H9 (cell line): ENCODE measurements at regions not wholly inside any gene's neighbourhood (a gene's known extent, or its start where the extent isn't known, plus 50 kb on each side); places are given as distances from the start of the nearest gene placed in this dataset.

Source experiments
- DNase-seq: peaks from one replicate; pipeline ENCODE4 v3.0.0-alpha.2; 2017
- H2AFZ ChIP-seq: one replicate; pipeline ENCODE4 v1.6.1; 2013; ENCODE audit warnings: mild to moderate bottlenecking, low read length, control low read depth, moderate library complexity
- H2AK5ac ChIP-seq: 2 replicates; pipeline ENCODE4 v1.6.1; 2013; ENCODE audit warnings: low read length, control low read depth, mixed read lengths; ENCODE audit not compliant: insufficient read length
- H2BK120ac ChIP-seq: one replicate; pipeline ENCODE4 v1.6.1; 2013; ENCODE audit warnings: low read depth, mild to moderate bottlenecking, low read length, control low read depth, inconsistent platforms; ENCODE audit not compliant: poor library complexity, severe bottlenecking
- H2BK12ac ChIP-seq: 2 replicates; pipeline ENCODE4 v1.6.1; 2013; ENCODE audit warnings: low read length, control low read depth, mixed read lengths, low read depth; ENCODE audit not compliant: insufficient read length
- H2BK15ac ChIP-seq: 2 replicates; pipeline ENCODE4 v1.6.1; 2013; ENCODE audit warnings: low read depth, low read length, control low read depth
- H2BK20ac ChIP-seq: one replicate; pipeline ENCODE4 v1.6.1; 2013; ENCODE audit warnings: low read depth, mild to moderate bottlenecking, low read length, control low read depth, inconsistent platforms; ENCODE audit not compliant: poor library complexity, severe bottlenecking
- H2BK5ac ChIP-seq: 2 replicates; pipeline ENCODE4 v1.6.1; 2013; ENCODE audit warnings: low read length, control low read depth, mixed read lengths; ENCODE audit not compliant: insufficient read length
- H3K14ac ChIP-seq: 2 replicates; pipeline ENCODE4 v1.6.1; 2013; ENCODE audit warnings: low read length, control low read depth; ENCODE audit not compliant: insufficient read depth
- H3K18ac ChIP-seq: 2 replicates; pipeline ENCODE4 v1.6.1; 2013; ENCODE audit warnings: low read depth, mild to moderate bottlenecking, mixed read lengths, low read length, control low read depth; ENCODE audit not compliant: insufficient read length
- H3K23ac ChIP-seq: 2 replicates; pipeline ENCODE4 v1.6.1; 2013; ENCODE audit warnings: low read length, control low read depth, mixed read lengths, low read depth; ENCODE audit not compliant: insufficient read length
- H3K23me2 ChIP-seq: 2 replicates; pipeline ENCODE4 v1.6.1; 2013; ENCODE audit warnings: low read depth, mild to moderate bottlenecking, mixed read lengths, low read length, control low read depth; ENCODE audit not compliant: insufficient read length, poor library complexity, severe bottlenecking
- H3K27ac ChIP-seq: 2 replicates; pipeline ENCODE4 v1.5.1; 2013; ENCODE audit warnings: low read length, control low read depth, mixed read lengths, low read depth; ENCODE audit not compliant: insufficient read length
- H3K27me3 ChIP-seq: 2 replicates; pipeline ENCODE4 v1.6.1; 2013; ENCODE audit warnings: low read length, control low read depth, inconsistent platforms; ENCODE audit not compliant: insufficient read depth
- H3K4ac ChIP-seq: 2 replicates; pipeline ENCODE4 v1.6.1; 2013; ENCODE audit warnings: low read depth, mild to moderate bottlenecking, control low read depth, inconsistent platforms, low read length, moderate library complexity
- H3K4me1 ChIP-seq: 2 replicates; pipeline ENCODE4 v1.6.1; 2013; ENCODE audit warnings: low read length, control low read depth, inconsistent platforms; ENCODE audit not compliant: insufficient read depth
- H3K4me2 ChIP-seq: 2 replicates; pipeline ENCODE4 v1.6.1; 2013; ENCODE audit warnings: low read length, control low read depth, mixed read lengths; ENCODE audit not compliant: insufficient read length, insufficient read depth
- H3K56ac ChIP-seq: 2 replicates; pipeline ENCODE4 v1.6.1; 2013; ENCODE audit warnings: low read depth, mild to moderate bottlenecking, mixed read lengths, low read length, control low read depth; ENCODE audit not compliant: insufficient read length
- H3K79me1 ChIP-seq: 2 replicates; pipeline ENCODE4 v1.6.1; 2013; ENCODE audit warnings: low read depth, mild to moderate bottlenecking, moderate library complexity, low read length, control low read depth, inconsistent platforms; ENCODE audit not compliant: insufficient read depth, poor library complexity, severe bottlenecking
- H3K79me2 ChIP-seq: 2 replicates; pipeline ENCODE4 v1.6.1; 2013; ENCODE audit warnings: low read length, control low read depth, inconsistent platforms; ENCODE audit not compliant: insufficient read depth
- H3K9ac ChIP-seq: 2 replicates; pipeline ENCODE4 v1.6.1; 2013; ENCODE audit warnings: low read length, control low read depth, mixed read lengths; ENCODE audit not compliant: insufficient read length; ENCODE audit errors: extremely low read depth
- H3K9me3 ChIP-seq: one replicate; pipeline ENCODE4 v1.6.1; 2013; ENCODE audit warnings: low read depth, low read length, inconsistent platforms; ENCODE audit not compliant: control insufficient read depth
- H3T11ph ChIP-seq: one replicate; pipeline ENCODE4 v1.6.1; 2013; ENCODE audit warnings: mild to moderate bottlenecking, low read length, control low read depth, inconsistent platforms
- H4K20me1 ChIP-seq: one replicate; pipeline ENCODE4 v1.6.1; 2013; ENCODE audit not compliant: control insufficient read depth, insufficient read length, insufficient read depth
- H4K5ac ChIP-seq: 2 replicates; pipeline ENCODE4 v1.6.1; 2013; ENCODE audit warnings: low read depth, mild to moderate bottlenecking, mixed read lengths, low read length, control low read depth; ENCODE audit not compliant: insufficient read length
- H4K8ac ChIP-seq: replicated peaks from 2 replicates; pipeline ENCODE4 v1.6.1; 2013; ENCODE audit warnings: low read length, control low read depth, mixed read lengths, low read depth; ENCODE audit not compliant: insufficient read length
- H4K91ac ChIP-seq: 2 replicates; pipeline ENCODE4 v1.6.1; 2013; ENCODE audit warnings: low read depth, mild to moderate bottlenecking, moderate library complexity, mixed read lengths, low read length, control low read depth; ENCODE audit not compliant: insufficient read length
- H3K27ac Mint-ChIP-seq, 3 experiments: 2 replicates in 2 of 3; 3 replicates in 1 of 3; pipeline ENCODE4 v1.8.0; 2020 to 2021; ENCODE audit warnings: mixed read lengths in 3 of 3, mild to moderate bottlenecking in 1 of 3, moderate library complexity in 1 of 3
- H3K27me3 Mint-ChIP-seq: 2 replicates; pipeline ENCODE4 v1.8.0; 2021; ENCODE audit warnings: low read depth, mild to moderate bottlenecking, moderate library complexity, mixed read lengths
- H3K36me3 Mint-ChIP-seq, 3 experiments: 2 replicates in 2 of 3; 3 replicates in 1 of 3; pipeline ENCODE4 v1.8.0; 2020 to 2021; ENCODE audit warnings: low read depth in 3 of 3, mixed read lengths in 3 of 3; ENCODE audit not compliant: insufficient read depth in 1 of 3
- H3K4me1 Mint-ChIP-seq, 2 experiments: 2 replicates each; pipeline ENCODE4 v1.8.0; 2020; ENCODE audit warnings: mixed read lengths in 2 of 2
- H3K4me3 Mint-ChIP-seq, 2 experiments: 2 replicates in 1 of 2; 3 replicates in 1 of 2; pipeline ENCODE4 v1.8.0; 2020 to 2021; ENCODE audit warnings: mild to moderate bottlenecking in 2 of 2, mixed read lengths in 2 of 2, moderate library complexity in 1 of 2
- H3K9me3 Mint-ChIP-seq, 2 experiments: 2 replicates in 1 of 2; 3 replicates in 1 of 2; pipeline ENCODE4 v1.8.0; 2020; ENCODE audit warnings: mild to moderate bottlenecking in 2 of 2, mixed read lengths in 2 of 2, moderate library complexity in 1 of 2
- WGBS: extraction: QIAGEN DNeasy Blood & Tissue Kit; methylation state at CpG from one replicate; pipeline ENCODE4 v1.1.7; 2013; ENCODE audit warnings: missing lambda C conversion rate, low lambda C conversion rate, mixed read lengths; ENCODE audit not compliant: insufficient read length; ENCODE audit errors: extremely low coverage; 5-methylcytosine and 5-hydroxymethylcytosine counted together
- TF ChIP-seq, protein P1 (sequence below): fragments of 200-600 bp; sonication (generic); conservative IDR thresholded peaks from 3 replicates; pipeline ENCODE4 v1.8.0; 2021; ENCODE audit warnings: antibody characterized with exemption, mild to moderate bottlenecking

GRCh38 chr18:75916624-75916982 lies 489.1 kb upstream of the SMIM21 start:
- no peaks in the 10 kb centered on the region for H4K20me1 ChIP-seq
- no peak overlapping the region for H3K18ac ChIP-seq
- no peak overlapping the region for H2AK5ac ChIP-seq
- no peak overlapping the region for H2AFZ ChIP-seq
- no peak overlapping the region for H4K5ac ChIP-seq
- no peak for DNase-seq
- Mint-ChIP-seq H3K4me3 (peak overlapping the region; percentile 62 to 69; a peak in 3 of 5 replicates), H3K27me3 (peaks cover 22% of the 10 kb centered on the region), H3K27ac (no peak overlapping the region), H3K9me3 (no peaks in the 10 kb centered on the region), H3K36me3 (no peaks in the 10 kb centered on the region), H3K4me1 (peaks cover 0 to 10% of the 10 kb centered on the region in 2 experiments; a peak in 3 of 4 replicates)
- no peak overlapping the region for H2BK120ac ChIP-seq
- no peak overlapping the region for H2BK12ac ChIP-seq
- no CpG with 5 or more reads among the region's 18 CpGs for WGBS
- H3K4me2 ChIP-seq = peak overlapping the region; percentile 22
- no peak overlapping the region for H3K23ac ChIP-seq
- no peak overlapping the region for H4K8ac ChIP-seq
- H3K4me1 ChIP-seq = no peaks in the 10 kb centered on the region
- H3K9me3 ChIP-seq = no peaks in the 10 kb centered on the region
- no peaks in the 10 kb centered on the region for H3K79me1 ChIP-seq
- no peak overlapping the region for H4K91ac ChIP-seq
- no peak overlapping the region for H3K9ac ChIP-seq
- no peaks in the 10 kb centered on the region; the same call in 1 of the 2 replicates for H3K27me3 ChIP-seq
- TF ChIP-seq, protein P1, sequence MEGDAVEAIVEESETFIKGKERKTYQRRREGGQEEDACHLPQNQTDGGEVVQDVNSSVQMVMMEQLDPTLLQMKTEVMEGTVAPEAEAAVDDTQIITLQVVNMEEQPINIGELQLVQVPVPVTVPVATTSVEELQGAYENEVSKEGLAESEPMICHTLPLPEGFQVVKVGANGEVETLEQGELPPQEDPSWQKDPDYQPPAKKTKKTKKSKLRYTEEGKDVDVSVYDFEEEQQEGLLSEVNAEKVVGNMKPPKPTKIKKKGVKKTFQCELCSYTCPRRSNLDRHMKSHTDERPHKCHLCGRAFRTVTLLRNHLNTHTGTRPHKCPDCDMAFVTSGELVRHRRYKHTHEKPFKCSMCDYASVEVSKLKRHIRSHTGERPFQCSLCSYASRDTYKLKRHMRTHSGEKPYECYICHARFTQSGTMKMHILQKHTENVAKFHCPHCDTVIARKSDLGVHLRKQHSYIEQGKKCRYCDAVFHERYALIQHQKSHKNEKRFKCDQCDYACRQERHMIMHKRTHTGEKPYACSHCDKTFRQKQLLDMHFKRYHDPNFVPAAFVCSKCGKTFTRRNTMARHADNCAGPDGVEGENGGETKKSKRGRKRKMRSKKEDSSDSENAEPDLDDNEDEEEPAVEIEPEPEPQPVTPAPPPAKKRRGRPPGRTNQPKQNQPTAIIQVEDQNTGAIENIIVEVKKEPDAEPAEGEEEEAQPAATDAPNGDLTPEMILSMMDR = no peak
- H3K23me2 ChIP-seq = peaks cover 3% of the 10 kb centered on the region
- H3K14ac ChIP-seq = no peak overlapping the region
- no peak overlapping the region for H3K27ac ChIP-seq
- H3K56ac ChIP-seq = no peak overlapping the region
- H2BK5ac ChIP-seq = no peak overlapping the region
- H3K4ac ChIP-seq = no peak overlapping the region
- no peak overlapping the region for H3T11ph ChIP-seq
- H2BK15ac ChIP-seq = no peak overlapping the region
- H2BK20ac ChIP-seq = no peak overlapping the region
- no peaks in the 10 kb centered on the region for H3K79me2 ChIP-seq
